HG02763 (cell line): ENCODE measurements at regions not wholly inside any gene's neighbourhood (a gene's known extent, or its start where the extent isn't known, plus 50 kb on each side); places are given as distances from the start of the nearest gene placed in this dataset.
A peak's percentile ranks its signal among the peaks of the same experiment; 100 is the strongest.

Experiments
- ATAC-seq: cut with Tn5 transposase; IDR thresholded peaks from one replicate; pipeline ENCODE4 v1.9.1; 2021; ENCODE audit warnings: mild to moderate bottlenecking, moderate library complexity; ENCODE audit not compliant: unreplicated experiment

DNA sequence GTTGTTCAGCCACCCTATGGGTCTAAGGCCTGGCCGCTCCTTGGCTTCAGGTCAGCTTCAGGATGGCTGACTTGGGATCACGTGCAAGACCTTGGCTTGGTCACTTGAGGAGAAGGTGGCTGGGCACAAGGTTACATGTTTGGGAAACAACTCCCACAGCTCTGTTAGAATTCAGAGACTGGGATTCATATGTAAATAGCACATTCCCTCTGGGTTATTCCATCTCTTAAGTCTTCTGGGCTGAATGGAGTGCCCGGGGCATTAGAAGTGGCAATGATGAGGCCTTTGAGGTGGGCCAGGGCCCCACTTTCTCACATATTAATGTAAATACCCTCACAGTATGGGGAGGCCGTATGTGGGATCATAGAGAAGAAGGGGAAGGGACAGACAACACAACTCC lies 150.9 kb downstream of the EFNB2 start:
- ATAC-seq, result no peak

- no peak for ATAC-seq
These were observed 151.7 kb downstream of the EFNB2 start for GRCh38 chr13:106383791-106384190.

DNA sequence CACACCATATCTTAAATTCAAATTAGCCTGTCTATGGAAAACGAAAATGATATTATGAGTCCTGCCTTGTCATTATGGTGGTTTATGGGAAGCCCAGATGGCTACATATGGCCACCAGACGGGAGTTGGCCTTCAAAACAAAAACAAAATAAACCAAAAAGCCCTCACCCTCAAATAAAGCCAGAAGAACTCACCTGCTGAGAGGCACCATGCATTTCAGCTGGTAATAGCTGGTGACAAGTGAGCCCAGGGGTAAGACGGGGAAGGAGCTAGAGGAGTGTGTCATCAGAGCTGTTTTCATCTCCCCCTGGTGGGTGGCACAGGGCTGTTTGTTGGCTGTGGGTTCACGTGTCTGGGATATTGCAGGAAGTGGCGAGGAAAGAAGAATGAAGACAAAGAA lies 152.9 kb downstream of the EFNB2 start:
- ATAC-seq, result no peak

- no peak for ATAC-seq
These were observed 154.4 kb downstream of the EFNB2 start for GRCh38 chr13:106381091-106381490.

DNA sequence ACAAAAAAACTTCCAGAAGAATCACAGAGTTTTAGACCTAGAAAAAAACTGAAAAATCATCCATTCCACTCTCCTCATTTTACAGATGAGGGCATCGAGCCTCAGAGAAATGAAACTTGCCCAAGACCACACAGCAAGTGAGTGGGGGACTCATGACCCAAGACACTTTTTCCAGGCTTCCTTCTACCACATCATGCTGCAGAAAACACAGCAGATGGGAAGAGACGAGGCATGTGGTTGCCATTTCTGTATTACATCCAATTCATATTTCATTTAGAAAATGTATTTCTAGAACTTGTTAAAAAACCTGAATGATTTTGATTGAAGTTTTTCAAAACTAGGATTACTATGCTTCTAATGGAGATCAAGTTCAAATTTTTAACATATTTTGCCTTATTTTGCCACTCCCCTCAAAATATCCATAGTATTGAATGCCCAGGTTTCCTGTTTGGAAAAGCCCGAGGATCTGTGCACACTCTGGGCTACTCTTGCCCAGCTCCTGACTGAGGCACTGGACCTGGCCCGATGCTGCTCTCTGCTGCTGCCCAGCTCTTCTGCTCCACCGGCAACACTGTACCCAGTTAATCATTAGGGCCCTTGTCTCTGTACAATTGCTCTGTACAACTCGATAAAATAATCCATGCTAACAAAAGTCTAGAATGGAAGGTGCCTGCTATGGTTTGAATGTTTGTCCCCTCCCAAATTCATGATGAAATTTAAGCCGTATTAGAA lies 157.4 kb downstream of the EFNB2 start:
- ATAC-seq, result no peak

- ATAC-seq, result no peak
These were observed 158.1 kb downstream of the EFNB2 start for GRCh38 chr13:106377341-106377740.

DNA sequence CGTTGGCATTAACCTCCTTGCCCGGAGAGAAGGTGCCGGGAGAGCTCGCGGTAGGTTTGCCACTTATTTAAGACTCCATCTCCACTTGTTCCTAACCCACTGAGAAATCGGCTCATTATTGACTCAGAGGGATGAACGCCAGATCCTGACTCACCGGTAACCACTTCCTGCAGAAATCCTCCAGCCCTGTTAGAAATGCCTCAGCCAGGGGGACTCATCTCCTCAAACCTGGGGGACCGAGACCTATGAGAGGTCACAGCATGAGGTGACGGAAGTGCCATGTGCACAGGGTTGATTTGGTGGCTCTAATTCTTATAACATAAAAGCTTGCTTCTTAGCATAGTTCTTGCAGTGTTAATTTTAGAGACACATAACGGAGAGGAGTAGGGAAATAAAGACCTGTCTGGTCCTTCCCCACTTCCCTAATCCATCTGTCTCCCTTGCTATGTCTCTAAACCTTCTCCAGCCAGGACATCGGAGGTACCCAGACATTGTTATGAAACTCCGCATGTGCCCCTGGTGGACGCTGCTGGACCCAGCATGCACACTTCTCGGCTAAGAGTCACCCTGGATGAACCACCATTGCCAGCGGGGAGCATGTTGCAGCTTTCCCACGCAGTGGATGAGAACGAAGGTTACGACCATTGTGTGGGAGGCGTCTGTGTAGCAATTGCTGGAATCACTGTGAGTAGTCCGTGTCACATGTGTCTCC lies 158.9 kb downstream of the EFNB2 start:
- no peak for ATAC-seq

- ATAC-seq, result no peak
These were observed 160.4 kb downstream of the EFNB2 start for GRCh38 chr13:106375085-106375484.

- ATAC-seq, result no peak
These were observed 160.8 kb downstream of the EFNB2 start for GRCh38 chr13:106374631-106375030.

DNA sequence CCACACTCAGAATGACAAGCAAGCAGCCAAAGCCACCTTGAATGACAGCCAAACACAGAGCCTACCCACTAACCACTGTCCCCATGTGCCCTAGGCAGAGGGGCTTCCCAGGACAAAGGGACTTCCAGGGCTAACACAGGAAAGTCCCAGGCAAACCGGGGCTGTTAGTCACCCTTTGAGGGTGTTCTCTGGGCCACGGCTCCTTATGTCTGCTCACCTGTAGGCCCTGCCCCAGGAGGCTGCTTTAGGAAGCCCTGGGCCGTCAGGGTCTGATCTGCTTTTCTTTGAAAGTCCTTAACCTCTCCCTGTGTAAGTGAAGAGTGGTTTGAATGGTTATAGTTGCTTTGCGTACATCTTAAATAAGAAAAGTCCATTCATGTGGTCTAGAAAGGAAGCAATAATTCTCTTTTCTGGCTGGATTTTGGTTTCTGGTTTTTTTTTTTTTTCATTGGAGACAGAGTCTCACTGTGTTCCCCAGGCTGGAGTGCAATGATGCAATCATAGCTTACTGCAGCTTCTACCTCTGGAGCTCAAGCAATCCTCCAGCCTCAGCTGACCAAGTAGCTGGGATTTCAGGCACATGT lies 161.4 kb downstream of the EFNB2 start:
- ATAC-seq, result peak; percentile 82

- peak; percentile 61 for ATAC-seq
These were observed 162.0 kb downstream of the EFNB2 start for GRCh38 chr13:106373304-106373988.

GRCh38 chr13:106372199-106373155 lies 163.0 kb downstream of the EFNB2 start:
- ATAC-seq, result peak; percentile 33

GRCh38 chr13:106371024-106371423 lies 164.4 kb downstream of the EFNB2 start:
- ATAC-seq, result no peak

GRCh38 chr13:106369858-106370257 lies 165.6 kb downstream of the EFNB2 start:
- no peak for ATAC-seq

GRCh38 chr13:106369091-106369490 lies 166.4 kb downstream of the EFNB2 start:
- no peak for ATAC-seq

DNA sequence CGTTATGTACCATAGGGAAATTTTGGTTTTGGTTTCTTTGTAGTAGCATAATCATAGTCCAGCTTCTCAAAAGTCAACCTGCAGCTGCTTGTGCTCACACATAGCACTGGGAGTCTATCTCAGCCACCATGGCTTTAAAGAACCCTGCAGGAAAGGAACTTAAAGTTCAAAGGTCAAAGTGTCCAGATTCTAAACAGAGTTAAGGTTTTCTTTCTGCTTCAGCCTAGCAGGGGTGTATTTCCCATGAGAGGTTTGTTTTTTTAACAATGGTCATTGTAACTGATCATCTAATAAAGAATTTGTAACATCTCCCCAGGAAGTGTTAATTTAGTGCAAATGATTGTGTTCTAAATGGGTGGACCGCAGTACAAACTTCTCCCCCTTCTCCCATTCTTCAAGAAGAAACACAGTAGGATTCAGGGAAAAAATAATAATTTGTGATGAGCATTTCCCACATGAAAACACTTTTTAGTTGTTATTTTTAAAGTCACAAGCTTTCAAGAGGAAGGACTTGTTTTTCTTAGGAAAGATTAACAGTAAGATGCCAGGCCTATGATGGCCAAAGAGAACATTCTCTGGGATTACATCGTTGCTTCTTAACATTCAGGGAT lies 168.0 kb downstream of the EFNB2 start:
- ATAC-seq, result no peak

DNA sequence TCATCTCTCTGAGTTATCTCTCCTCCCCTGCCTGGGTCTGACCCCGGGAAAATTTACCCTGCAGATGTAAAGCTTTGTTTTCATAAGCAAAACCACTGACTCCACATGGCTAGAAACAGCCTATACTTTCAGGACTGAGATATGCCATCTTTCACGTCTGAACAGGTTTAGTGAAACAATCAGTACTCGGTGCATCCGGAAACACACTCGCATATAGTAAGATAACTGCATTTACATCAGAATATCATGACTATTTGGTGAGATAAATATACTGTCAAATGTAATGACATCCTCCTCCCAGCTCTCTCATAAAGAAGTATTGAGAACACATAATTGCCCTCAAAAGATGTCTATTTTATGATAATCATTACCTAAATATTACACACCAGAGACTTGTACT lies 172.8 kb downstream of the EFNB2 start:
- ATAC-seq, result no peak

DNA sequence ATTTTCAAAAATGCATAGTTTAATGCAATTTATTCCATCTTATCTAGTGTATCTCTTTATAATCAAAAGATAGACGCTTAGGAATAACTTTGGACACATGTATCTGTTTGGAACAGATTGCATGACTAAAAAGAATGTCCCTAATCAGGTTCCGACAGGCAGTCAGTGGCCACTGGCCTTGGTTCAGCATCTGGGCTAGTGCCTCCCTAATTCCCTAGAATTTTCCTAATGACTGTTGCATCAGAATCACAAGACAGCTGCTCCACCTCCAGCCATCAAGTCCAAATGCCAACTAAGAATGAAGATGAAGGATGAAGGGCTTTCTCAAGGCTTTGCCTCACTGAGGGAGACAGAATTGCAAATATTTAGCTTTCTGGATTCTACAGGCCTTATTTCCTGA lies 173.8 kb downstream of the EFNB2 start:
- no peak for ATAC-seq

- no peak for ATAC-seq
These were observed 178.3 kb downstream of the EFNB2 start for GRCh38 chr13:106357198-106357597.

- ATAC-seq, result no peak
These were observed 179.6 kb downstream of the EFNB2 start for GRCh38 chr13:106355866-106356265.
